ENCODE measurements at regions not wholly inside any gene's neighbourhood (a gene's known extent, or its start where the extent isn't known, plus 50 kb on each side); places are given as distances from the start of the nearest gene placed in this dataset.

DNA sequence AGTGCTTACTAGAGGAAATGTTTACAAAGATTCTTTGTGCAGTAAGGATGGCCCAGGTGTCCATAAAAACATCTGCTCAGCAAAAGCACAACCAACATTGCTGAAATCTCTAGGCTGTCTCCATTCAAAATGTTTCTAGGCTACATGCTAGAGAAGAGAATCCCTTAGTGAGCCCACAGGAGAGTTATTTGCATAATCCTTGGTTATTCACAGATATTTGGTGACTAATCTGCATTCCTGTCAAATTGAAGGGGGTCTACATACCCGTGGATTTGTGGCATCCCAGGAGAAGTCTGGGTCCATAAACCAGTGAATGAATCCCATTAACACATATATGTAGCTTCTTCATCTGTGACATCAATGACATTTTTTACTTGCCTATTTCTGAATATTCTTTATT lies 261.3 kb upstream of the ESRRG start:
- DNase-seq (ENCODE audit: low read depth) = no peak

DNA sequence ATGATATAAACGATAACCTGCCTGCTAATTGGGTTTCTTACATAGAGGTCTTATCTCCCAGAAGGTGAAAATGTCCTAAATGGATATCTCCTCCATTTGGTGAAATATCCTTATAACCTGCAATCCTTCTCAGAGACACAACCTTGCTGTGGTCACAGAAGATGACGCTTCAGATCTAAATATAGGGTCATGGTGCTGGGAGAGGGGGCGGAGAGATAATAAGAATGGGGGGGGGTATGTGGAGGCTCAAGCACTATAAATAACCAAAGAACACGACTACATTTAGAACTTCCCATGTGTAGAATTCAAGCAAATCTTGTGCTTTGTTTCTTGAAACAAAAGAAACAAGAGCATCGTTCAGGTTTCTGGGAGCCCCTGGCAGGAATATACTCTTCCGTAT lies 260.6 kb upstream of the ESRRG start:
- DNase-seq (ENCODE audit: low read depth) = no peak

DNA sequence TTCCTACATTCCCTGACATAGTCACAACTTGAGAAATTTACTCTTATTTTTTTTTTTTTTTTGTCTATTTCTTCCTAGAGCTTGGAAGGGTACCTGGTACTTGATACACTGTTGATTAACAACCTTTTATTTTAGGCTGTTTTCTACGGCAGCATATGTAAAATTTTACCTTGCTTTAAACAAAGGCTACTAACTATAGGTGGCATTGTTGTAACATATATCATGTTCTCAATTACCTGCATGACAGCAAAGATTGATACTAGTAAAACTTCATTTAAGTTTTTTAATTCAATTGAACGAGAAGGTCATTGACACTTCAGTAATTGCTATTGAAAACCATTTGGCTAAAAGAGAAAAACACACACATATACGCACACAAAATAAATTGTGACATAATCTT lies 238.3 kb upstream of the ESRRG start:
- DNase-seq (ENCODE audit: low read depth) = no peak

DNA sequence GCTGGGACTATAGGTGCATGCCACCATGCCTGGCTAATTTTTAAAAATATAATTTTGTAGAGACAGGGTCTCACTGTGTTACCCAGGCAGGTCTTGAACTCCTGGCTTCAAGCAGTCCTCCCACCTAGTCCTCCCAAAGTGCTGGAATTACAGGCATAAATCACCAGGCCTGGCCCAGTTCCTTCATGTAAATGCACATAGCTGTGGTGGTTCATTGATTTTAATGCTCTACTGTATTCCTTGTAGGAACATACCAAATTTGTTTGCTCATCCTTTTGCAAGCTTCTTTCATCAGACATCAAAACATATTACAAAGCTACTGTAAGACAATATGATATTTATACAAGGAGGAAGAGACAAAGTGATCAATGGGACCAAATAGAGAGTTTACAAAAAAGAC lies 237.5 kb upstream of the ESRRG start:
- no peak for DNase-seq (ENCODE audit: low read depth)

DNA sequence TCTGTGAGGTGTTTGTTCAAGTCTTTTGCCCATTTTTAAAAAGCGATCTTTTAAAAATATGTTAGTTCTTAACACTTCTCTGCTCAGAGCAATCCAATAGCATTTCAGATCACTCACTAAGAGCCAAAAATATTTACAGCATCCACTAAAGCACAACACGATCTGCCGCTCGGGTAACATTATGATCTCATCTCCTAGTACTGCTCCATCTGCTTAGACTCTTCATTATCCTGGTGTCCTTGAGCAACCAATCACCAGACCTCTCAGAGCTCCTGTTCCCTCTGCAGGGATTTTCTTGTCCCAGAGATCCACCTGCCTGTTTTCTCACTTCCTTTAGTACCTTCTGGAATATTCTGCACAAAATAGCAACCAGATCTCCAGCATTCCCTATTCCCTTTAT lies 235.3 kb upstream of the ESRRG start:
- no peak for DNase-seq (ENCODE audit: low read depth)

DNA sequence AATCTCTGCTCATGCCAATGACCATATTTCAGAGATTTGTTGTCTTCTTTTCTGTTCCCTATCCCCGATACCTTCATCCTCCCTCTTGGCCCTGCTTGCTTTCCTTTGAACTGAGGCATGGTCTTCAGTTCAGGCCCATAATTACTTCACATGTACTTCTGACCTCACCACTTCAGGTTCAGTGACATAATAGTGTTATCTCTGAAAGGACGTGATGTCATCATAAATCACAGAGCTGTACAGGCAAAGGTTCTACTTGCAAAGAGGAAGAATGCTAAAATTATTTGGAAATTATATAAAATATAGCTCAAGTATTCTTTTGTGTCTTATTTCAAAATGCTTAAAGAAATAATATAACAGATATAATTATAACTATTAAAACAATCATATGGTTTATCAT lies 230.3 kb upstream of the ESRRG start:
- no peak for DNase-seq (ENCODE audit: low read depth)

DNA sequence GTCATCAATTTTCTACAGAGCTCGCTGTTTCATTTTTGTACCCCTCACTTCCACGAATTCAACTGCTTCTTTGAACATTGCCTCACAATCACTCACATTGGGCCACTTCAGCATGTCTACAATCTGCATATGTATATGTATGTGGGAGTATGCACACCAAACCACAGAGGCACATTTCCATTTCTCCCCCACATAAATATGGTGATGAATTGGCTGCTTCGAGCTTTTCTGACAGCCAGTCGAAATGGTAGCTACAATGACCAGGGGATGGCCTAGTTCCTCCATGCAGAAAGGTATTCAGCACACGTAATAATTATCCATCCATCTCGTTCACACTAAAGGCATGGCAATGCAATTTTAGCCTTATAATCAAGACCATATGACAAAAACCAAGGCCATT lies 229.6 kb upstream of the ESRRG start:
- no peak for DNase-seq (ENCODE audit: low read depth)

DNA sequence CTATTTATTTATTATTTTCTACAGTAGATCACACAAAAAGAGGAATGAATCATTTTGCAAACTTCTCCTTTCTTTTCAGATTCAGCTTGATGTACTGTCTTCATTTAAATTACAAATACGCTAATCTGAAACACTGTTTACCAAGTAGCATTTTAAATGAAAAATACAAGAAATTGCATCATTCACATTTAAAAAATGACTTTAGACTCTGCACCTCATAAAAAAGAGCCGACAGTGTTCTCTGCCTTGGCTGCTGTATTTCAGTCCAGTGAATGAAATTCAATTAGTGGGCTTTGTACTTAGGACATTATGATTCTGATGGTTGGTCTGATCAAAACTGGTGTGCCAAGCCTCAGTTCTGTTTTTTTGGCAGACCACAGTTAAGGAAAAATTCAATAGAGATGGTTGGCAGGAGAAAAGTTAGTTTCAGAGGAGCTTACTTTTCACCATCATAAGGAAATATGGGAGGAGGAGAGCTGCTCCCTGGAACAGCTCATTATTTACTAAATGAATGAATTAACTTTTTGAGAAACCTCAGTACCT lies 222.4 kb upstream of the ESRRG start:
- DNase-seq (ENCODE audit: low read depth) = no peak

DNA sequence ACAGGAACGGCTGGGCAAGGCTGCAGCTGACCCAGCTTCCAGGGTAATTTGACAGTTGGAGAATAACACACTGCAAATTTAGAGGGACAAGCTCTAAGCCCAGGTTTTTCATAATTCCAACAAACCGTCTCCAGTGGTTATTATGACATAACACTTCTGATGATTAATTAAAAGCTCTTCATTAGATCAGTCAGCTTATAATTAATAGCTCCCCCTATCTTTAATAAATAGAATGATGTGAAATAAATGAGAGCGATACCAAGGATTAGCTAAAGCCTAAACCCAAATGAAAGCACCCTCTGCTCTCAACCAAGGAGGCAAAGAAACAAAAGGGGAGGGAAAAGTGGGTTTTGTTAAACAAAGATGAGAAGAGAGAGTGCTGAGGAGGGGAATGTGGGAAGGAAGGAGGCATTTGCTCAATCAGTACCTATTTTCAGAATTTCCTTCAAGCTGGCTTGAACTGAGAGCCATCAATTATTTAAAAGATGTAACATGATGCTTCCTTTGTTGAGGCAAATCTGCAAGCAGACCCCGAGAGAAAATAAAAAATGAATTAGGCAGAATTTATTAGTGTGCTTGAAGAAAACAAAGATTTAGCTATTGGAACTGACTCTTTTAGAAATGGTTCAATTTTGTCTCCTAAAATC lies 221.8 kb upstream of the ESRRG start:
- no peak for DNase-seq (ENCODE audit: low read depth)

DNA sequence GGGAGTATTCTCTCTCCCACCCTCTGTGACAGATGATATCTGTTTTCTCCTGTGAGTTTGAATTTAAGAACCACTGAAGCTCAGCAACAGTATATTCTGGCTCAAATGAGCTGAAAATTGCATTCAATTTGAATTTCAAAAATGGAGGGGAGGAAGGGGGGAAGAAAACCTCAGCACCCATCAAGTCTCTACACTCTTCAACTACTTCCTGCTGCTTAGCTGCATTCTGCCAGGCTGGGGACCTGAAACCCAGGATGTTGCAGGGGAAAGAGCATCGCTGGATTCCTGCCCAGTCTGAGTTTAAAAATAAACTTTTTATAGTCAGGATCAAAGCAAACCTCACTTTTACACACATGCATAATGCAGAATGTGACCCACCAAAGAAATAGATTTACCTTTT lies 214.3 kb upstream of the ESRRG start:
- DNase-seq (ENCODE audit: low read depth) = no peak

DNA sequence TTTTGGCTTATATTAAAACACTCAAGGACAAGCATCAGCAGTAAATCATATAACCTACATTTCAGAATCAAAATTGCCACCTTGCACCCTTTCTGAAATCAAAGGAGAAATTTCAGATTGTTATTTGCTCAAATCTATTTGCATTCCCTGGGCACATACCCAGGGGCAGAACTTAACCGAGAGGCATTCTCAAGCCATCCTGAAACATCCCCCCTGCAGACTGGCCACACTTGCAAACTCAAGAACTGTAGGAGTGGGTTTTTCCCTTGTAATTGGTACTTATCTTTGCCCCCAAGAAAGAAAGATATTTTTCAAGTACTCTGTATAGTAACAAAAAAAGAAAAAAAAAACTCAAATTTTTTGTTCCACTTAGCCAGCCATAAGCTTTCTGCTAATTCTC lies 213.6 kb upstream of the ESRRG start:
- DNase-seq (ENCODE audit: low read depth) = no peak

DNA sequence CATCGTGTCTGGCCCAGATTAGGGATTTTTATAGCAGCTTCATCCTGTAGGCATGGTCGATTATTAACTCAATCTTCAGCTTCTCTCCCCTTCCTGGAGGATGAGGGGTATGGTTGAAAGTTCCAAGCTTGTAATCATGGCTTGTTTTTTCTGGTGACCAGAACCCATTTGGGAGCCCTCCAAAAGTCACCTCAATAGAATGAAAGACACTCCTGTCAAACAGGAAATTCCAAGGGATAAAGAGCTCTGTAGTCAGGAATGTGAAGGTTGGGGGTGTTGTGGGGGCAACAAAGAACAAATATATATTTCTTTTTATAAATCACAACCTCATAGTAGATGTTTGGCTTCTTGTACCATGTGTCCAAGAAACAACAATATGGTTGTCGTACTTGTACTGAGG lies 212.7 kb upstream of the ESRRG start:
- no peak for DNase-seq (ENCODE audit: low read depth)

DNA sequence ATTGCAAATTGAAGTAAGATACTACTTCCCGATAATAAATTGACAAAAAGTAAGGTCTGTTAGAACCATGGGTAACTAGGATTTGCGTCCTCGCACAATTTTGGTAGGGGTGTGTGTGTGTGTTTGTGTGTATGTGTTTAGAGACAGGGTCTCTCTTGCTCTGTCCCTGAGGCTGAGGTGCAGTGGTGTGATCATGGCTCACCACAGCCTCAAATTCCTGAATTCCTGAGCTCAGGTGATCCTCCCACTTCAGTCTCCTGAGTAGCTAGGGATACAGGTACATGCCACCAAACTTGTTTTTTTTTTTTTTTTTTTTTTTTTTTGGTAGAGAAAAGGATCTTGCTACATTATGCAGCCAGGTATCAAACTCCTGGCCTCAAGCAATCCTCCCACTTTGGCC lies 209.2 kb upstream of the ESRRG start:
- no peak for DNase-seq (ENCODE audit: low read depth)

DNA sequence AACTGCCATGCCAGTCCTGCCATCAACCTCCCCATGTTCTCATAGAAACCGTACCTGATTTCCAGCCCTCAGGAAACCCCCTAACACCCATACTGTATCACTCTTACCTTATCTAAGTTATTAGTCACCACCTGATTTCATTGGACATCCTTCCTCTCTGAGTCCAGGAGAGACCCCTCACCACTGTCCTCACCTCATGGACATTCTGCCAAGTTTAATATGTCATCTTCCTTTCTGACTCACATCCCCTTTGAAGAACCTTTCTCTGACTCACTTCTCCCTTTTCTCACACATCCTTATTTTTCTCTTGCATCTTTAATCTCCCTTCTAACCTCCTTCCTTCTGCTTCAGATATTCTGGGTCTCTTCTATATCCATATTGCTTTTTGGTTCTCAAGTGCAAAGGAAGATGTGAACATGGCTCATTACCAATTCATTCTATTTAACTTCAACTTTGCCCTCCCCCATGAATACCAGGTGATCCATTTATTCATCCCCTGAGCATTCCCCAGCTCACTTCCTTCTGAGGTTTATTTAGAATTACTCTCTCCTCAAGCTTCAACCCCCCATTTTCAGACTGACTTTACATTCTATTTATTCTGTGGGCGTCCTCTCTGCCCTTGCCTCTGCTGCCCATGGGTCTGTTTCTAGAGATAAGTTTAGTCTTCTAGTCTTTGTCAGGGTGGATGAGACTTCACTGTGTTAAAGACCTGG lies 206.8 kb upstream of the ESRRG start:
- peak; percentile 62 for DNase-seq (ENCODE audit: low read depth)

DNA sequence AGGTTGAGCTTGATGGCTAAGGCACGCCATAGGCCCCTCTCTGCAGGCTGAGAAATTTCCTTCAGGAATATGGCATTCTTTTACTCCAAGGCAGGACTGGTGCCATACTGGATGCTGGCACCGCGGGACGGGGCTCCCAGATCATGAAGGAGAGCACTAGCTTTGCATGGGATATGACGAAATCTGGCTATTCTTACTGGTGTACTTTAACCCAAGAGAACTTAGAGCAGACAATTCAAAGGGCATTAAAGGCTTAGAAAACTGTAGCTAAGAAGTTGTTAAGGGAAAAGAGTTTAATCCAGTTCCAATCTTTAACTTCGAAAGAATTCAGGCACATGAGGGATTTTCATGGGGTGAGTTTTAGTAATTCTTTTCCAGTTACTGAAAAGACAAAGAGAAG lies 204.4 kb upstream of the ESRRG start:
- no peak for DNase-seq (ENCODE audit: low read depth)

DNA sequence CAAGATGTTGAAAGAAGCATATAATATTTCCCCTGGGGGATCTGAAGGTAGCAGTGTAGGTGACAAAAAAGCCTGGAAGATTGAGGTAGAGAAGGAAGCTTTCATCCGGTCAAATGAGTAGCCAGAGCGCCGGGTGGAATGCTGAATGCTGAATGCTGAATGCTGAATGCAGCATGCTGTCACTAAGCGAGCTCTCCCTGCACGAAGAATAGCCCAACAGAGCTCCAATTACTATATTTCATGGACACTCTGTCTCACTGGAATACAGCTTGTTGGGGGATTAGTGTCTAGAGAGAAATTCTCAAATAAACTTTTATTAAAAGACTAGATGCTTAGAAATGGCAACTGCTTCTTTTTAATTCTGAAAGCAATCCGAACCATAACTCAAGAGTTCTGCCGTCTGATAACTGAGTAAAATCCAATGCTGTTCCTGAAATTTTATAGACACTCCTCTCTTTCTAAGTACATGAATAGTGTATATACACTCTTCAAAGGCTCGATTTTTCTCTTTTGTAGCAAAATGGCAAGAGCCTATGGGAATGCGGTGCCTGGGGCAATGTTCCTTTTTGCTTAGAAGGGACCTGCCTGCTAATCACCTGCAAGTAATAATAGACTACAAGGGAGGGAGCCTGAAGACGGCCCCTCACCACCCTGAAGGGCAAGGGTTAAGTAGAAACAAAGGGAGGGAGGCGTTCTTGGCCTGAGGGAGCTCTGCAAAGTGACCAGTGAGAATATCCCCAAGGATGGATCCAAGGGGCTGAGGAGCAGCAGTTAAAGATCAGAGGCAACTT lies 203.7 kb upstream of the ESRRG start:
- DNase-seq (ENCODE audit: low read depth) = no peak

DNA sequence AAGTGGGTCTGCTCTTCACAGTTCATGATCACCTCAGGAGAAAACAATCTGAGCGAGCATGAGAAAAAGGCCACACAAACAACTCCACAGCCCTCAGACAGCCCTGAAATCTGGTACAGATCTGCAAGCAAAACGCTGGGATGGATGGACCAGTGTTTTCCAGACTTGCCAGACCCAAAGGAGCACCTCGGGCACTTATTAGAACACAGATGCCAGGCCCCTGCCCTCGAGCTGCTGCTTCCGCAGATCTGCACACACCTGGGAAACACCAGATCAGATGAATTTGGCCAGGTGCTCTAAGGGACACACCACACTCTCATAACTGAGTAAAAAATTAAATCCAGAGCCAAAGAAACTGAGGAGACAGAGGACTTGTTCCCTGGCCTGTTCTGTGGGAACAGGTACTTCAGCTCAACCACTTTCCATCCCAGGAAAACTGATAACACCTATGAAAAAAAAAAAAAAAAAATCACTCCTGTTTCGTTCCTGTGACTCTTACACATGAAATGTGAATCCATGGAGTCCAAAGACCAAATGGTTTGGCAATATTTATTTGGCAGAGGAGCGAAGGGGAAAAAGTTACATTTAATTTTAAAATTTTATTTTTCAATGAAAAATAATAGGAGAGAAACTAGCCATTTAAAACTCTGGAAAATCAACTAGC lies 202.9 kb upstream of the ESRRG start:
- DNase-seq (ENCODE audit: low read depth) = no peak

DNA sequence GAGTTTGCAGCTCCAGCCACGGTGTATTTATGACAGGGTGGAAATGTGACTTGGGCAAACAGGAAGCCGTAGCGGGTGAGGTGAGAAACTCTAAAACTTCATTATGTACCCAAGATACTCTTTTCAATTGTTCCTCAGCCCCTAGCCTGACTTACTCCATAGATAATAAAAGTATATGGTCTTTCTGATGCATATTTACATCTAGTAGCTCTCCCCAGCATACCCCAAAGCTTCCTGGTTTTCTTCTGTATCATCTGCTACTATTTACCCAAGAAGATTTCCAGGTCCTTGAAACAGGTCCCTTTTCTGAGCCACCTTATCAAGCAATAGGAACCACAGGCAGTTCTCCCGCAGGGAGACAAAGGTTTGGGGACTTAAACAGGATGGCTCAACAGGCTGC lies 201.5 kb upstream of the ESRRG start:
- DNase-seq (ENCODE audit: low read depth) = no peak

DNA sequence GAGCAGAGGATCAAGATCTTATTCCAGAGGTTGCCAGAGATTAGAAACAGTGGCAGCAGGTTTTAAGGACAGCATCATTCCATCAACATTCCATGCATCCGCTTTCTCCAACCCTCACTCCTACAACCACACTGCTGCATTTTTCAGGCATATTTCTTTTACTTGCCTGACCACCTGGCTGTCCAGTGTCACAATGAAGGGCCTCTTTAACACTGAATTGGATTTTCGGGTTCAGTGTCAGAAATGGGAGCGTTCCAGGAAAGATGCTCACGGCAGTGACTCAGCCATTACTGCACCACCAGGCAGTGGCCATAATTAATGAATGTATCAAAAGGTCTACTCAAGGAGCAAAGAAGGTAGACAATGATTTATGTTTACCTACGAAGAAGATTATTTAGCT lies 200.4 kb upstream of the ESRRG start:
- no peak for DNase-seq (ENCODE audit: low read depth)

DNA sequence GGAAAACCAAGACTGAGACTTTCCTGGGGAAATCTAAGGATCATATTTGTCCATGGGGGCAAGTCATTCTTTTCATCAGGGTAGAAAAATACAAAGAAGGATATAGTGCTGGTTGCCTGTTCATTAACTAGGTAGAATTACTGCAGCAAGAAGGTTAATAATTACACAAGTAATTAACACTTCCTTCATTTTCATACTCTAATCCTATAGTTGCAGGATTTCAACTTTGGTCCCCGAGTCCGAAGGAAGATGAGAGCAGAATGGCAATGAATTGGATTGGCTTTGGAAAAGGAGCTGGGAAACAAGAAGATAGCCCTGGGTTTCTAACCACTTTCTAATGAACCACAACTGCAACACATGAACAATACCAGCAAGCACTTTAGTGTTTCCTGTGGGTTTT lies 199.2 kb upstream of the ESRRG start:
- DNase-seq (ENCODE audit: low read depth) = no peak

DNA sequence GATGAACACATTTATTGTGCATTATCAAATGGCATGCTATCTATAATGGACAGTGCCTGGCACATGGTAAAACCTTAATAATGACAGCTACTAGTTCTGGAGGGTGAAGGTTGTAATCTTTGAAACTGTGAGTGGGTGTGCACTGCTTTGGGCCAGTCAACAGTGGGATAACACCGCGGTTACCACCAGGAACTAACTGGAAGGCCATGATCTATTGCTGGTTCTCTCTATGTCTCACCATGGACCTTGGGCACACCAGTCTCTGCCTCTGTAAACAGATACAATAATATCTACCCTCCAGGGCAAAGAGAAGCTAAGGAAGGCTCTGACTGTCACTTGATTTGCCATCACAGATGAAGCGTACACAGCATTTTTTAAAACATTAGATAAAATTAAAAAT lies 198.6 kb upstream of the ESRRG start:
- no peak for DNase-seq (ENCODE audit: low read depth)
